GM21360 (cell line): ENCODE measurements at regions not wholly inside any gene's neighbourhood (a gene's known extent, or its start where the extent isn't known, plus 50 kb on each side); places are given as distances from the start of the nearest gene placed in this dataset.
"Not testable (repeated sequence)": the region's sequence is repeated elsewhere in the genome, so short reads cannot be mapped to it uniquely, and the experiment has no call there.

Experiments used
- ATAC-seq: cut with Tn5 transposase; IDR thresholded peaks from one replicate; pipeline ENCODE4 v1.9.1; 2021; ENCODE audit warnings: mild to moderate bottlenecking, moderate library complexity; ENCODE audit not compliant: unreplicated experiment

DNA sequence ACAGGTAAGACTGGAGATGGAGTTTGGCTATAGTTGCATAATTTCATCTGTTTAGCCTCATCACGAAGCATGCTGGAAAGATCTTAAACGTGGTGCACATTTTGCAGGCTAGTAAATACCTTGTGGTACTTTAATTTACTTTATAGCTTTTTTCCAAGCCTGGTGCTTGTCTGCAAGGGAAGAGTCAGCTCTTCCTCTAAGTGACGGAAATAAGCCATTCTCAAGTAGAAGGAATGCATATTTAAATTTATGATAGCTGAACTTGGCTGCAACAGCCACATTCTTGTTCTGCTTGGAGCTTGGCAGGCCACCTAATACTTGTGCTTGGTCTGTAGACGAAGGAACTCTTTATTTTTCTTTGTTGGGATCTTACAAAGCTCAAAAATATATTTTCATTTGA lies 188.0 kb upstream of the PIK3R1 start:
- ATAC-seq, result no peak

DNA sequence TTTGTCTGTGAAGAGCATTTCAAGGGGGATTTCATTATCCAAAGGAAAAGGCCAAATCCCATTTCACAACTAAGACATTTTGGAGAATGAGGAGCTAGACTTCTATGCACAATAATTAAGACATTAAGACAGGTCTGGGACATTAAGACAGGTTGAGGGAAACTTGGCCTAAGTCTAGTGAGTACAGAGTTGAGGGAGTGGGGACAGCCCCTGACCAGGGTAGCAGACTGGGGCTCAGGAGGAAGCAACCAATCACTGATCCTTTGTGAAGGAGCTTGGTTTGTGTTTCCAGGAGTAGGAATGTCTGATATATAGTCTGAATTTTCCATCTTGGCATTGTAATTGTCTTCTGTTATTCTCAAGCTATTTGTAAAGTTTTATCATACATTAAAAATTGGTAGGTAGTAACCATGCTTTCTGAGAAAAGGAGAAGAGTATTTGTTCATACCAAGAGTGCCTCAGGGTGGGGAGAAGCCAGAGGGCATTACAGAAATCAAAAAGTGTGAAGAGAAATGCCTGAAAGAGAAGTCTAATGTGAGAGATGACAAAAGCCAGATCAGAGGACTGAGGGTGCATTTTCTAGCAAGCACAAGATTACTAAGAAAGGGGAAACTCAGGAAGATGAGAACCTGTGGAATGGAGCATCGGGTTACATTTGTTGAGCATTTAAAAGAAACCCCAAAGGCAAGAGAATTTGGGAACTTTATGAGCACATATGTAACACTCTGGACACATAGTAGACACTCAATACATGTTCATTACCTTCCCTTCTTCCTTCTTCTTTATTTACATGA lies 189.3 kb upstream of the PIK3R1 start:
- no peak for ATAC-seq

DNA sequence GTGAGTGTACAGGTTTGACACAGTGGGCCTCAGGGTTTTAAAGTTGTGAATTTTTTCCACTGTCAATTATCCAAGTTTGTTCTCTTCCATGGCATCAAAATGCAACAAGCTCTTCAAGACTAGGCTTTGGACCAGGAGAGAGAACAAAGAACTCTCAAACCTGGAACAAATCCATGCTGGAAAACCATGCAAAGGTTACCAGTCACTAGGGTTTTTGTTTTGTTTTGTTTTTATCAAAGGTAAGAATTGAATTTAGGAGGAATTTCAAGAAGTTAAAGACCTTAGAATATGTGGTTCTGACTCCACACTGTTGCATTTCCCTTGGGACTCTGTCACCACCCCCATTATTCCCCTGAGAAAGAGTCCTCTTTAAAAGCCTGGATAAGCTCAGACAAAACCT lies 191.1 kb upstream of the PIK3R1 start:
- ATAC-seq, result no peak

DNA sequence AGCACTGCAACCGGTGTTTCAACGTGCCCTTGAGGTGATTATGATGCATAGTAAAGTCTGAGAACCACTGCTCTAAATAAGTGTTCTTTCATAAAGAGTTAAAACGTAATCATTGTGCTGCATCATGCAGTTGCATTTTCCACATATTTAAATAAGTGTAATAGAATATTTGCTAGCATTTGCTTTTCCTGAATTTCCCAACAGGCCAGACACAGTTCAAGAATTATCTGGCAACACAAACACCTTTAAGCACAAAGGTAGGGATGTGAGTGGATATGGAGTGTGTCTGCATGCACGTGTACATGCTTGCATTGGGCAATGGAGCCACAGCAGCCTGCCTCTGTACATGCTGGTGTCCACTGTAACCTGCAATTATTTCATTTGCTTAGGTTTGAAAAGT lies 193.6 kb upstream of the PIK3R1 start:
- ATAC-seq, result no peak

GRCh38 chr5:68021227-68021626 lies 194.3 kb upstream of the PIK3R1 start:
- no peak for ATAC-seq

DNA sequence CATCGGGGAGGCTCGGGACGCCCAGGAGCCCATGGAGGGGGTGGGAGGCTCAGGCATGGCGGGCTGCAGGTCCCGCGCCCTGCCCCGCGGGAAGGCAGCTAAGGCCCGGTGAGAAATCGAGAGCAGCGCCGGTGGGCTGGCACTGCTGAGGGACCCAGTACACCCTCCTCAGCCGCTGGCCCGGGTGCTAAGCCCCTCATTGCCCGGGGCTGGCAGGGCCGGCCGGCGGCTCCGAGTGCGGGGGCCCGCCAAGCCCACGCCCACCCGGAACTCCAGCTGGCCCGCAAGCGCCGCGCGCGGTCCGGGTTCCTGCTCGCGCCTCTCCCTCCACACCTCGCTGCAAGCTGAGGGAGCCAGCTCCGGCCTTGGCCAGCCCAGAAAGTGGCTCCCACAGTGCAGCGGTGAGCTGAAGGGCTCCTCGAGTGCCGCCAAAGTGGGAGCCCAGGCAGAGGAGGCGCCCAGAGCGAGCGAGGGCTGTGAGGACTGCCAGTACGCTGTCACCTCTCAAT lies 195.0 kb upstream of the PIK3R1 start:
- ATAC-seq, result not testable (repeated sequence)

DNA sequence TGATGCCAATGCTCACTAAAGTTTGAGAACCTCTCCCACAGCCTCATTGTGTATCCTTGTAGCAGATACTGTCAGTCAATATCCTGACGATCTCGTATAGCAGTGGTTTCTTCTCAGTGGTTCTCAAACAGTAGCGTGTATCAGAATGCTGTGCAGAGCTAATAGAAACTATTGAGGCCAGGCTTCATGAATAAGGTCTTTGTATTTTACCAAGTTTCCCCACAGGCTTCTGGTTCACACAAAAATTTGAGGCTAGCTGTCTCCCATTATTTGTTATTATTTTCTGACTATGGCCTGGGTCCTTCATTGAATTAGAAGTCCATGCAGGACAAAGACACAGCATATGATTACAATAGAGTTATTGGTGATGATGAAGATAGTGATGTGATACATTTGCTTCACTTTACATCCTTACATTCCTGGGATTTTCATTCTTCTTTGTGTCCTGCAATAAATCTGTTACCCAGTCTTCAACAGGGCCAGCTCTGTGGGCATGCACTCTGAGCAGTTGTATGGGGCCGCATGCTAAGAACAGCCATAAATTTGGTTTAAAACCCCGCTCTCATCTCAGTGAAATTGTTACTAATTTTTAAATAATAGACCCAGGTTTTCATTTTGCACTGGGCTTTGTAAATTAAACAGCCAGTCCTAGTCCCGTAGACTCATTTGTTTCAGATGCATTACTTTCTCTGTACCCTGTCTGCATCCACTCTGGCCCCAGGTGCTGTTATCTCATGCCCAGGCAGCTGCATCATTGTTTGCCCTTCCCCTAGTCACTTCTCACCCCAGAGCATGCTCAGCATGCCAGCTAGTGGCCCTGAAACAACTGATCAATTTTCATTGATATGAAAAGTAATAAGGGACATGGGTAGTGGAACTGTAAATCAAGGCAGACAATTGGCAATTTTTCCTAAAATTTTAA lies 199.9 kb upstream of the PIK3R1 start:
- ATAC-seq, result no peak

DNA sequence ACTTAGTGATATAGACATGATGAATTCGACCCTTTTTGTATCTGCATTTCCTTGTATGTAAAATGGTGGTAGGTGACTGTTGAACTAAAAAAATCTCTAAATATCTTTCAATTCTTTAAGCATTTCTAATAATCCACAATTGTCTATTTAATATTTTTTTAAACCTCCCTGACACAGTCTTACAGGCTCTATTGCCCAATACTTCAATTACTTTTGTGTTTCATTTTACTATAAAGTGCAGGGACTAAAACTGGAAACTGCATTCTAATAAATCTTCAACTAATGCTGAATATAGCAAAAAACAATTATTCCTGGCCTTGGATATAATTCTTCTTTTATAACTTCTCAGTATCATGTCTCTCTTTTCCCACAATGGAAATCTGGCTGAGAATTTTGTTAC lies 202.7 kb upstream of the PIK3R1 start:
- no peak for ATAC-seq

DNA sequence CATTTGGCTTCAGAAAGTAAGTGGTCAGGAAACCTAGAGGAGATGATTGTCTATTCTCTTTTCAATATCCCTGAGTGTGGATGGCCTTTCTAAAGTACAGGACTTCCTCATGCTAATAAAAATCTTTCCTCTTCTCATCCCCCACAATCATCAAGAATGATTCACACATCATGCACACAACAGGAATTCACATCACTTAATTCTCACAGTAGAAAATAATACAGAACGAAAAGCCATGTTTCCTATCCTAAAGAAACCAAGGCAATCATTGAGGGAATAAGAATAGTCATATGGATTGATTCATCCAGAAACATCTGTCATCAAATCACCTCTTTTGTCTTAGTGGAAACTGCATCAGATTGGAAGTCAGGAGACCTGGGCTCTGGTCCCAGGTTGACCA lies 203.1 kb upstream of the PIK3R1 start:
- ATAC-seq, result no peak

DNA sequence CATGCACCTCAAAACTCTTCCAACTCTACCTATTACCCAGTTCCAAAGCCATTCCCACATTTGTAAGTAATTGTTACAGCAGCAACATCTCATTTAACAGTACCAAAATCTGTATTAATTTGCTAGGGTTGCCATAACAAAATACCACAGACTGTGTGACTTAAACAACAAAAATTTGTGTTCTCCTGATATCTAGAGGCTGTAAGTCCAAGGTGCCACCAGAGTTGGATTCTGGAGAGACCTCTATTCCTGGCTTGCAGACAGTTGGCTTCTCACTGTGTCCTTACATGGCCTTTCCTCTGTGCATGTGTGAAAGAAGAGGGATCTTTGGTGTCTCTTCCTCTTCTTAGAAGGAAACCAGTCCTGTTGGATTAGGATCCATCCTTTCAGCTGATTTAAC lies 203.8 kb upstream of the PIK3R1 start:
- no peak for ATAC-seq

DNA sequence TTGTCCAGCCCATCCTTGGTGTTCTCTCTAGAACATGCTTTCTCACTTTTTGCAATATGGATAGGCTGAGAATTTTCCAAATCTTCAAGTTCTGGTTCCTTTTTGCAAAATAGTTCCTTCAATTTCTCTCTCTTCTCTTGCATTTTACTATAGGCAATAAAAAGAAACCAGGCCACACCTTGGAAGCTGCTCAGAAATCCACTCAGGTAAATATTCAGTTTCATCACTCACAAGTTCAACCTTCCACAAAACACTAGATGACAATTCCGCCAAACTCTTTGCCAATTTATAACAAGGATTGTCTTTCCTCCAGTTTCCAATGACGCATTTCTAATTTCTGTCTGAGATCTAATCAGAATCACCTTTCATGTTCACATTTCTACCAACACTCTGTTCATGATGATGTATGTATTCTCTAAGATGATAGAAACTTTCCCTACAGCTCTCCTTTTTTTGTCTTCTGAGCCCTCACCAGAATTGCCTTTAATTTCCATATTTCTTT lies 204.2 kb upstream of the PIK3R1 start:
- ATAC-seq, result no peak

DNA sequence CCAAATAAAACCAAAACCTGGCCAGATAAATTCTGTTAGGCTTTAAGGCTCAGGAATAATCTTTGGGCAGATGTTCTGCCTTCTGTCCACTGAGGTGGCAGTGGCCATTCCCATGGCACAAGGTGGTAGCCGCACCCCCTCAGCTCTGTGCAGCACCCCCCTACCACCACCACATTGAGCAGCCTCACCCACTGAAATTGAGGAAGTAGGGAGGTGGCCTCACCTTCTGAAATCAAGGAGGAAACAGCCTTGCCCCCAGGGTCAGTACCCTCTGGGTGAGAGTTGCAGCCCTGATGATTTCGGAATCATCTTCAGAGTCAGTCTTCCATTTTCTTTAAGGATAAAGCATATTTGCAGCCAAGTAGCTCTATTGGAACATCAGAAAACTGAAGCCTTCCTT lies 204.8 kb upstream of the PIK3R1 start:
- no peak for ATAC-seq

DNA sequence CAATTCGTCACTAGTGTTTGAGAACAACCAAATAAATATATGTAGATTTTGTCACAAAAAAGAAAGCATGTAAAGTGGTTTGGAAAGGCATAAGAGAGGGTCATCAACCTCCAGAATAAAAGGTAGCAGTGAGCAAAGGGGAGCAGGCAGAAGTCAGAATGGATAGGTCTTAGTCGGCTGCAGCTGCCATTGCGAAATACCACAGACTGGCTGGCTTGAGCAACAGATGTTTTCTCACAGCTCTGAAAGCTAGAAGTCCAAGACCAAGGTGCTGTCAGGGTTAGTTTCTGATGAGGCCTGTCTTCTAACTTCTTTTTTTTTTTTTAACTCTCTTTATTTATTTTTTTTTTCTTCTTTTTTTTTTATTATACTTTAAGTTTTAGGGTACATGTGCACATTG lies 208.1 kb upstream of the PIK3R1 start:
- no peak for ATAC-seq

- no peak for ATAC-seq
These were observed 212.7 kb upstream of the PIK3R1 start for GRCh38 chr5:68002836-68003235.

- no peak for ATAC-seq
These were observed 214.8 kb upstream of the PIK3R1 start for GRCh38 chr5:68000805-68001204.

DNA sequence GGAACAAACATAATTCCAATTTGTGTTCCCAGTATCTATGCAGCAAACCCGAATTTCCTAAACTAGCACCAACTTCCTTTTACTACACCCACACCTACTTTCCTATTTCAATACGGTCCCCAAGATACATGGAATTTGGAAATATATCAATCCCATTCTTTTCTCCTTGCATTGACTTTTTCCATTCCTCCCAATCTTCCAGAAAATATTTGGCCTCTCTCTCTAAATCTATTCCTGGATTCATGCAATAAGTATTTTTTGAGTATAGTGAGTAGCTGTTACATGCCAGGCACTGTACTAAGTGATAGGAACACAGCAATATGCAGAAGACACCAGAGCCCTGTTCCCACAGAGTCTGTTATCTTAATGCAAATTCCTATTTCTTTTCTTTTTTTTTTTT lies 216.2 kb upstream of the PIK3R1 start:
- ATAC-seq, result no peak

- ATAC-seq, result no peak
These were observed 216.8 kb upstream of the PIK3R1 start for GRCh38 chr5:67998709-67999261.

DNA sequence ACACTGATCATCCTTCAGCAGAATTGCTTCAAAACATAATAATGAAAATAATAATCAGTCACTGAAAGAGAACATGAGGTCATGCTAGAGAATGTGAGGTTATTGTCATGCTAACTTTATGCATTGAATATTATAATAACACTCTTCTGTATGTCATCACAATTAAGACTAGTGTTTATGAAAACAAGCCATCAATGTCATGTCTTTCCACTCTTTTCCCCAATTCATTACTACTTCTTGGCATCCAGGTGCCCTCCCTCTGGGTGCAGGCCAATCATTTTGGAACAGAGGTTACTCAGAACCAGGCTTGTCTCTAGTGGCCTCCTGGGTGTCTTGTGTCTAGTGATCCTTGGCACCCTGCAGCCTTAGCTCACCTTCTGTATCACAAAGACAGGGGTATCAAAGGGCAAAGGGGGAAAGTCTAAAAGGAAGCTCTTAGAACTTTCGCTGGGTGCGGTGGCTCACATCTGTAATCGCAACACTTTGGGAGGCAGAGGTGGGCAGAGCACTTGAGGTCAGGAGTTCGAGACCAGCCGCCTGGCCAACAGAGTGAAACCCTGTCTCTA lies 217.6 kb upstream of the PIK3R1 start:
- ATAC-seq, result no peak

- no peak for ATAC-seq
These were observed 218.4 kb upstream of the PIK3R1 start for GRCh38 chr5:67997148-67997547.

GRCh38 chr5:67996596-67996995 lies 219.0 kb upstream of the PIK3R1 start:
- no peak for ATAC-seq

DNA sequence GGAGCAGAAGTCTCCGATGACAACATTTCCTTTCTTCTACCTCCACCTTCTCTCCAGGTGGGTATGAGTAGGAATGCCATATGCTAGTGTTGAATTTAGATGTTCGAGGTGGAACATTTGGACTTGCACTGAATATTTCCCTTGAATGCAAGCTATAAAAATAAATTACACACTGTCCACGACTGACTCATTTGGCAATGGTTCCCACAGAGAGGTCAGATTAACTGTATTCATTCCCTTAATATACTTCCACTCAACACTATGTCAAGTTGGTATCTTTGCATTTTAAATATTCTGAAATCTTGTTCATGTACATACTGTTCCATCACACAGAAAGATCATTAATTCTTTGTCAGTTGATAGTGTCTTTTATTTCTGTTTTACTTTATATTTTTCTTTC lies 222.6 kb upstream of the PIK3R1 start:
- ATAC-seq, result no peak
